Smooth muscle cell (in vitro differentiated cells): ENCODE measurements at regions not wholly inside any gene's neighbourhood (a gene's known extent, or its start where the extent isn't known, plus 50 kb on each side); places are given as distances from the start of the nearest gene placed in this dataset.
A peak's percentile ranks its signal among the peaks of the same experiment; 100 is the strongest.

Source experiments
- DNase-seq: peaks from one replicate; lab custom pipeline; 2025; ENCODE audit not compliant: unreplicated experiment; lab: John Stamatoyannopoulos, UW
- H2AFZ ChIP-seq: fragments of 200-600 bp; sonication (generic); 2 replicates; pipeline ENCODE4 v1.6.0; 2016; ENCODE audit warnings: antibody characterized with exemption, low read depth, mild to moderate bottlenecking
- H3F3A ChIP-seq: fragments of 200-600 bp; sonication (generic); 2 replicates; pipeline ENCODE4 v1.6.0; 2017; ENCODE audit warnings: antibody characterized with exemption, low read depth
- H3K27ac ChIP-seq: fragments of 200-600 bp; sonication (generic); 2 replicates; pipeline ENCODE4 v1.5.1; 2016; ENCODE audit warnings: low read depth, mild to moderate bottlenecking
- H3K27me3 ChIP-seq: fragments of 200-600 bp; sonication (generic); 2 replicates; pipeline ENCODE4 v1.6.1; 2016; ENCODE audit warnings: low read depth, mild to moderate bottlenecking
- H3K36me3 ChIP-seq: fragments of 200-600 bp; sonication (generic); 2 replicates; pipeline ENCODE4 v1.5.1; 2016; ENCODE audit warnings: low read depth
- H3K4me1 ChIP-seq: fragments of 200-600 bp; sonication (generic); 2 replicates; pipeline ENCODE4 v1.5.1; 2016; ENCODE audit warnings: low read depth
- H3K4me2 ChIP-seq: fragments of 200-600 bp; sonication (generic); 2 replicates; pipeline ENCODE4 v1.6.0; 2016; ENCODE audit warnings: mild to moderate bottlenecking
- H3K4me3 ChIP-seq: fragments of 200-600 bp; sonication (generic); 2 replicates; pipeline ENCODE4 v1.5.1; 2016; ENCODE audit warnings: mild to moderate bottlenecking
- H3K79me2 ChIP-seq: fragments of 200-600 bp; sonication (generic); 2 replicates; pipeline ENCODE4 v1.6.0; 2016; ENCODE audit warnings: low read depth, mild to moderate bottlenecking
- H3K9ac ChIP-seq: fragments of 200-600 bp; sonication (generic); 2 replicates; pipeline ENCODE4 v1.6.0; 2016; ENCODE audit warnings: low read depth
- H3K9me3 ChIP-seq: fragments of 200-600 bp; sonication (generic); replicated peaks from 2 replicates; pipeline ENCODE4 v1.5.1; 2016; ENCODE audit warnings: low read depth
- H4K20me1 ChIP-seq: fragments of 200-600 bp; sonication (generic); 2 replicates; pipeline ENCODE4 v1.6.0; 2016; ENCODE audit warnings: low read depth
- WGBS: methylation state at CpG from one replicate; pipeline ENCODE4 v1.1.7; 2016; ENCODE audit warnings: low lambda C conversion rate; 5-methylcytosine and 5-hydroxymethylcytosine counted together
- TF ChIP-seq, protein P1 (sequence below): fragments of 200-600 bp; sonication (generic); IDR thresholded peaks from 2 replicates; pipeline ENCODE4 v1.5.1; 2017; ENCODE audit warnings: borderline replicate concordance, mild to moderate bottlenecking, antibody characterized with exemption; ENCODE audit not compliant: insufficient read depth, poor library complexity, severe bottlenecking

DNA sequence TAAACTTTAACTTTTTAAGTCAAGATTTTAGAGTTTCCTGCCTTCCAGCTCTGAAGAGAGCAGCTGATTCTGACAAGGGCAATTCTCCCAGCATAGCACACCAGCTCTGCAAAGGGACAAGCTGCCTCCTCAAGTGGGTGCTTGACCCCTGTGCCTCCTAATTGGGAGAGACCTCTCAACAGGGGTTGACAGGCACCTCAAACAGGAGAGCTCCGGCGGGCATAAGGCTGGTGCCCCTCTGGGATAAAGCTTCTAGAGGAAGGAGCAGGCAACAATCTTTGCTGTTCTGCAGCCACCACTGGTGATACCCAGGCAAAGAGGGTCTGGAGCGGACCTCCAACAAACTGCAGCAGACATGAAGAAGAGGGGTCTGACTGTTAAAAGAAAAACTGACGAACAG is 872.9 kb upstream of the PCDH10 start:
- no peak overlapping the region for H2AFZ ChIP-seq
- H3K4me2 ChIP-seq: no peak overlapping the region
- whole genome bisulfite sequencing: 95% methylated on average over 4 of the region's 4 CpGs

DNA sequence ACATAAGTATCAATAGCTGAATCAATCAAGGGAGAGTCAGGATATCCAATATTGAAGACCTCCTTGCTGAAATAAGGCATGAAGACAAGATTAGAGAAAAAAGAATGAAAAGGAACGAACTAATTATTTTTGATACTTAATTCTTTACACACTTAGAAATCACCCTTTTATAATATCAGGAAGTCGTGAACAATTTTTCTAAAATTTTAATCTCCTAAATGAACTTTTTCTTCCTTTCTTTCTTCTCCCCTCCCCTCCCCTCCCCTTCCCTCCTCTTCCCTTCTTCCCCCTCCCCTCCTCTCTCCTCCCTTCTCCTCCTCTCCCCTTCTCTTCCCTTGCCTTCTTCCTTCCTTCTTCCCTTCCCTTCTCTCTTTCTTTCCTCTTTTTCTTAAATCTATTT is 872.1 kb upstream of the PCDH10 start:
- Histone ChIP-seq H3K9ac (no peak overlapping the region), H3K4me2 (no peak overlapping the region), H3K27ac (no peak overlapping the region), H2AFZ (no peak overlapping the region), H3K79me2 (no peaks in the 10 kb centered on the region), H3F3A (no peaks in the 10 kb centered on the region), H3K4me3 (no peak overlapping the region), H3K36me3 (no peaks in the 10 kb centered on the region), H3K9me3 (no peaks in the 10 kb centered on the region), H3K4me1 (no peaks in the 10 kb centered on the region), H3K27me3 (no peaks in the 10 kb centered on the region), H4K20me1 (no peaks in the 10 kb centered on the region)
- TF ChIP-seq, protein P1, sequence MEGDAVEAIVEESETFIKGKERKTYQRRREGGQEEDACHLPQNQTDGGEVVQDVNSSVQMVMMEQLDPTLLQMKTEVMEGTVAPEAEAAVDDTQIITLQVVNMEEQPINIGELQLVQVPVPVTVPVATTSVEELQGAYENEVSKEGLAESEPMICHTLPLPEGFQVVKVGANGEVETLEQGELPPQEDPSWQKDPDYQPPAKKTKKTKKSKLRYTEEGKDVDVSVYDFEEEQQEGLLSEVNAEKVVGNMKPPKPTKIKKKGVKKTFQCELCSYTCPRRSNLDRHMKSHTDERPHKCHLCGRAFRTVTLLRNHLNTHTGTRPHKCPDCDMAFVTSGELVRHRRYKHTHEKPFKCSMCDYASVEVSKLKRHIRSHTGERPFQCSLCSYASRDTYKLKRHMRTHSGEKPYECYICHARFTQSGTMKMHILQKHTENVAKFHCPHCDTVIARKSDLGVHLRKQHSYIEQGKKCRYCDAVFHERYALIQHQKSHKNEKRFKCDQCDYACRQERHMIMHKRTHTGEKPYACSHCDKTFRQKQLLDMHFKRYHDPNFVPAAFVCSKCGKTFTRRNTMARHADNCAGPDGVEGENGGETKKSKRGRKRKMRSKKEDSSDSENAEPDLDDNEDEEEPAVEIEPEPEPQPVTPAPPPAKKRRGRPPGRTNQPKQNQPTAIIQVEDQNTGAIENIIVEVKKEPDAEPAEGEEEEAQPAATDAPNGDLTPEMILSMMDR: no peak
- no peak for DNase-seq
- WGBS: 90% methylated on average over 2 of the region's 2 CpGs

More for the DNA sequence above, 872.9 kb upstream of the PCDH10 start:
- DNase-seq: no peak
- no peaks in the 10 kb centered on the region for H4K20me1 ChIP-seq
- H3K9ac ChIP-seq: no peak overlapping the region
- no peaks in the 10 kb centered on the region for H3K9me3 ChIP-seq
- TF ChIP-seq, protein P1: no peak
- H3K27ac ChIP-seq: no peak overlapping the region
- no peaks in the 10 kb centered on the region for H3K79me2 ChIP-seq
- H3K36me3 ChIP-seq: no peaks in the 10 kb centered on the region
- H3K27me3 ChIP-seq: no peaks in the 10 kb centered on the region
- no peaks in the 10 kb centered on the region for H3F3A ChIP-seq
- H3K4me1 ChIP-seq: no peaks in the 10 kb centered on the region
- H3K4me3 ChIP-seq: no peak overlapping the region

DNA sequence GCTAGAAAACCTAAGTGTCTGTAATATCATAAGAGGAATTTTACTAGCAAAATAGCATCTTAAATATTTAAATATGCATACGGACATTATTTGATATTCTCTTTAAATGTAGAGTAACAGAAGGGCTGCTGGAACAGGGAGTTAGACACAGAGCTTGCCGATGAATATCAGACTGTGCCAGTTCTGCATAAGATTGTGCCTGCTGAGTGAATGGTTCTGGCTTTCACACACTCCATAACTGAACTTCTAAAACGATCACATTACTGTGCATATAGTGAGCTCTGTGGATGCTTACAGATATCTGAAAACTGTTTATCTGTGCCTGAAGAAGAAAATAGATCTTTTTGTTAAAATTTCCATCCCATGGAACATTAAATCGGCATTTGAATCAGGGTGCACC is 867.4 kb upstream of the PCDH10 start:
- no peaks in the 10 kb centered on the region for H3K27me3 ChIP-seq
- no peak overlapping the region for H3K27ac ChIP-seq
- H3F3A ChIP-seq: no peaks in the 10 kb centered on the region
- 93% methylated on average over 4 of the region's 4 CpGs for WGBS
- H3K4me1 ChIP-seq: no peaks in the 10 kb centered on the region
- H3K9me3 ChIP-seq: no peaks in the 10 kb centered on the region
- DNase-seq: no peak
- H2AFZ ChIP-seq: no peak overlapping the region
- H4K20me1 ChIP-seq: no peaks in the 10 kb centered on the region
- TF ChIP-seq, protein P1: no peak
- no peak overlapping the region for H3K4me2 ChIP-seq
- no peak overlapping the region for H3K4me3 ChIP-seq
- H3K36me3 ChIP-seq: no peaks in the 10 kb centered on the region
- H3K79me2 ChIP-seq: no peaks in the 10 kb centered on the region
- H3K9ac ChIP-seq: no peak overlapping the region

DNA sequence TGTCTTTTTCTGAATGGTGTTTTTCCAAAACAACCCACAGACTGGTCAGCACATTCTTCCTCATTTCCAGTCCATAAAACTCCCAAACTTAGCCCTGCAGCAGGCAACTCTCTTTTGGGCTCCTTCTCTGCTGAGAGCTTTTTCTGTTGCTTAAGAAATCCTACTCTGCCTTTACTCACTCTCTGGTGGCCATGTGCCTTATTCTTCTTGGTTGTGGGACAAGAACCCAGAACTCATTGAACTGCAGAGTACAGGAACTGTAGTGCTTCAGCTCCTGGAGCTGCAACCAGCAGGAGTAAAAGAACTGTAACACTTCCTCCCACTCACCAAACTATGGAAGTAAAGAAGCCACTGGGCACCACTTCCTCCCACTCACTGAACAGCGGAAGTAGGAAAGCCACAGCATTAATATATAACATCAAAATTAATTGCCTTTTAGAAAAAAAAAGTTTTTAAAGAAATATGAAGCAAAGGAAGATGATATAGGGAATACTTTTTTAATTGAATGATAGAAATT is 864.1 kb upstream of the PCDH10 start:
- Histone ChIP-seq H3K4me2 (no peak overlapping the region), H3K9ac (no peak overlapping the region), H3F3A (no peaks in the 10 kb centered on the region), H3K9me3 (no peaks in the 10 kb centered on the region), H4K20me1 (no peaks in the 10 kb centered on the region), H3K79me2 (no peaks in the 10 kb centered on the region), H3K27ac (no peak overlapping the region), H2AFZ (peak overlapping the region; percentile 15), H3K4me1 (no peaks in the 10 kb centered on the region), H3K36me3 (no peaks in the 10 kb centered on the region), H3K4me3 (no peak overlapping the region), H3K27me3 (no peaks in the 10 kb centered on the region)
- no peak for DNase-seq
- WGBS: 71% methylated on average over 1 of the region's 1 CpG
- TF ChIP-seq, protein P1: no peak
